GM18909 (cell line): ENCODE measurements at regions not wholly inside any gene's neighbourhood (a gene's known extent, or its start where the extent isn't known, plus 50 kb on each side); places are given as distances from the start of the nearest gene placed in this dataset.

Source experiments
- ATAC-seq: cut with Tn5 transposase; IDR thresholded peaks from one replicate; pipeline ENCODE4 v1.9.1; 2021; ENCODE audit warnings: mild to moderate bottlenecking; ENCODE audit not compliant: unreplicated experiment, poor library complexity

GRCh38 chr16:86203557-86204275, 304.8 kb downstream of the IRF8 start:
- ATAC-seq: no peak

GRCh38 chr16:86205521-86206245, 304.6 kb upstream of the FOXF1 start:
- ATAC-seq: no peak

- no peak for ATAC-seq
Measured at GRCh38 chr16:86207350-86207749, 303.0 kb upstream of the FOXF1 start.

- ATAC-seq: no peak
Measured at GRCh38 chr16:86209202-86209601, 301.1 kb upstream of the FOXF1 start.

- no peak for ATAC-seq
Measured at GRCh38 chr16:86210403-86211193, 299.7 kb upstream of the FOXF1 start.

DNA sequence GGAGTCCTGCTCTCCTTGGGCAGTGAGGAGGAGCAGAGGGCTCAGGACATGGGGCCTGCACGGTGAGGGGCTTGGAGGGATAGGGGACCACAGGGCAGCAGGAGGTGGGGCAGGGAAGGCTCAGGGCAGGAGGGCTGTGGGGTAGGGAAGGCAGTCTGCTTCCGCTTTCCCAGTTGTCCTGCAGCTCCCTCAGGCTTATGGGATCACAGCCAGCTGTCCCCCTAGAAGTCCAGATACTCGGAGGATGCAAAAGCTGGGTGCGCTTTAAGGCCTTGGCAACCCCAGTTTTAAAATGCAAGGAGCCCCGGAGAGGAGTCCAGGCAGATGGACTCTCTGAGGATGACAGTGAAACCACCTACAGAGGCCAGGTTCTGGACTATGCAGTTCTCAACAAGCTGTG, 299.1 kb upstream of the FOXF1 start:
- no peak for ATAC-seq

DNA sequence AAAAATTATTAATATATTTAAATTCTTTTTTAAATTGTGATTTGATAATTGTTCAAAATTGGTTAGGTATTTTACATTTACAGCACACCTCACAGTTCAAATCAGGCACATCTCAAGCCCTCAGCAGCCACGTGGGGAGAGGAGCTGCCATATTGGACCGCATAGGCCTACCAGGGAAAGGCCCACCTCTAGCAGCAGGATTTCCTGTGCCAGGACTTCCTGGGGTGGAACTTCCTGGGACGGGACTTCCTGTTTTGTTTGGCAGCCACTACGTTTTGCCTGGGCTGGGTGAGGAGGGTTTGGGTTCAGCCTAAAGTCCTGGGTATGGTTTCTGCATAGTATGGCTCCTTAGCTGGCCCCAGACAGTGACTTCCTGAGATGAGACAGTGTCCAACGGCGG, 298.5 kb upstream of the FOXF1 start:
- ATAC-seq: no peak

- ATAC-seq: no peak
Measured at GRCh38 chr16:86212706-86213436, 297.5 kb upstream of the FOXF1 start.

DNA sequence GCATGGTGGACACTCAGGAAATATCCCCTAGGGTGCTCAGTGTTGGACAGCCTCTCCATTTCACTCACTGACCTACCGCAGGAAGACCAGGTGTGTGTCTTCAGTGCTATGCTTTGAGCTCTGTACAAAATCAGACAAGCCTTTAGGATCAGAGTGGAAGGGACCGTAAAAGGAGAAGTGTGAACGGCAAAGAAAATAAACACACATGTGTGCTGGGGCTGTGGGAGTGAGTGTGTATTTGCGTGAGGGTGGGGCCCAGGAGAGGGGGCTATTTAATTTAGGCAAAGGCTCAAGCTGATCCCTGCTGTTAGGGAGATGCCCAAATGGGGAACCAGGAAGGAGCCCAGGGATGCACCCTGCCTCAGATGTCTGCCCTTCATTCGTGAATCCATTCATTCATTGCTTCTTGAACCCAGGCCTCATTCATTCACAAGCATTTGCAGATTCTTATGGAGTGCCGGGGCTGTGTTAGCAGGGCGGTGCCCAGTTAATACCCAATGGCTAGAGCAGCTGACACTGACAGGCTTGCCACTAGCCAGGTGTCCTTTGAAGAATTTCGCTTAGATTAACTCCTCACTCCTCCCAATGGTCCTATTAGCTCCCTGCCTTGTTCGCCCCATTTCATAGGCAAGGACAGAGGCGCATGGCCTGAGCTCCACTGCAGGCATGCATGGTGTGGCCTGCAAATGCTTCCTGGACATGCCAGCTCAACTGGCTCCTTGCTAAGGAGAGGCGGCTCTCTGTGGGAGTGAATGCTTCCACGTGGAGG, 296.7 kb upstream of the FOXF1 start:
- no peak for ATAC-seq

DNA sequence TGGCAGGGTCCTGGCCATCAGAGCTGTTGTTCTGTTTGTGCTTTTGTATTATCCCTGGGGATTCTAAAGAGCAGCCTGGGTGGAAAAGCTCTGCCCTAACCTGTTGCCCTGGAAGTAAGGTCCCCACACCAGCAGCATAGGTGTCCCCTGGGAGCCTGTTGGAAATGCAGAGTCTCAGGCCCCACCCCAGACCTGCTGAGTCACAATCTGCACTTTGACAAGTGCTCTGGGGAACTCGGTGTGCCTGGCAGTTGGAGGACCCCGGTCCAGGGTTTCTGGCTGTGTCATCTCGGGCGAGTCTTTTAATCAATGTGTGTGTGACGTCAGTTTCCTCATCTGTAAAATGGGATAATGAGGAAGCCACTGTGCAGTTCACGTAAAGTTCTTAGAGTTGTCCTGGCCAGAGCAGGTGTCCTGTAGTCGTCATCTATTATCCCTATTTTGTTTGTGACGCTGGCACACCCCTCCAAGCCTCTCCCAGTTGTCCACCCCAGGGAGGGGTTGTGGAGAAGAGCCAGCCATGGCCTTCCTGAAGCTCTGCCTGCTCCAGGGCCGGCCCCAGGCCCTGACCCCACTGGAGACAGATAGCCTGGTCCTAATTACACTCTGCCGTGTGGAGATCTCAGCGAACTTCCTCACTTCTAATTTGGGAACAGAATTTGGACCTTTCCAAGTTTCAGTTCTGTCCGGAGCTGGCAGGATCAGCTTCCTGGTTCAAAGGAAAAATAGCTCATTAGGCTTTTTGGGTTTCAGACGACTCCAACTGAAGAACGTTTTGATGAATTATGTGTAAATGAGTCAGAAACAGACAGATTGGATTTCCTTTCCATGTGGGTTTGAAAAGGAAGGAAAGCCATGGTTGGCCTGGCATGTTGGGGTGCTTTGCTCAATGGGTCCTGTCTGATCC, 295.7 kb upstream of the FOXF1 start:
- ATAC-seq: no peak

- no peak for ATAC-seq
Measured at GRCh38 chr16:86215233-86215978, 294.9 kb upstream of the FOXF1 start.

GRCh38 chr16:86215979-86216585, 294.2 kb upstream of the FOXF1 start:
- ATAC-seq: no peak

GRCh38 chr16:86216591-86216990, 293.7 kb upstream of the FOXF1 start:
- no peak for ATAC-seq

- no peak for ATAC-seq
Measured at GRCh38 chr16:86217001-86217890, 293.1 kb upstream of the FOXF1 start.

DNA sequence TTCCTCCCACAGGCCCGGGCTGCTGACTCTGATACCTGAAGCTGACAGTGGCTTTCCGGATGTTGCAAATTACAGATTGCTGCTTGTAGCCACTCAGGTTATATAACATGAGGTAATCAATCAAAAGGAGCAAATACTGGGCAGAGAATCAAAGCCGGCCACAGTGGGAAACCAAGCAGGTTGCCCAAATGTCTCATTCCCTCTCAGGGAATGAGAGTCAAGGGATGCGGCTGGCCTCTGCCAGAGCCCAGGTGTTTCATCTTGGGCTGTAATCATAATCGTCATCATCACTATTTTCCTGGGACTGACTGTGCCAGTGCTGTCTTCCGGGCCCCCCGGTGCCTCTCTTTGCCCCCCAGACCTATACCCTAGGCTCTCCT, 292.4 kb upstream of the FOXF1 start:
- ATAC-seq: no peak

GRCh38 chr16:86218479-86219170, 291.7 kb upstream of the FOXF1 start:
- ATAC-seq: no peak
